ENCODE measurements at regions not wholly inside any gene's neighbourhood (a gene's known extent, or its start where the extent isn't known, plus 50 kb on each side); places are given as distances from the start of the nearest gene placed in this dataset.
A peak's percentile ranks its signal among the peaks of the same experiment; 100 is the strongest.
"Not testable (repeated sequence)": the region's sequence is repeated elsewhere in the genome, so short reads cannot be mapped to it uniquely, and the experiment has no call there.

GRCh38 chr3:98692787-98693473, 70.2 kb upstream of the ST3GAL6 start:
- no peak for ATAC-seq
- TF ChIP-seq TOX (CRISPR knock-in tag; IDR thresholded peaks at IDR 0.05; ENCODE audit: borderline replicate concordance) (no peak), ZNF70 (CRISPR knock-in tag; IDR thresholded peaks at IDR 0.05) (no peak), ZC3H10 (CRISPR knock-in tag; IDR thresholded peaks at IDR 0.05) (no peak), OSR1 (CRISPR knock-in tag; IDR thresholded peaks at IDR 0.05) (no peak)

GRCh38 chr3:98695796-98696195, 67.3 kb upstream of the ST3GAL6 start:
- TF ChIP-seq PPARA (CRISPR knock-in tag; IDR thresholded peaks at IDR 0.05; ENCODE audit: borderline replicate concordance) (no peak), ESRRG (CRISPR knock-in tag; IDR thresholded peaks at IDR 0.05) (no peak), ZNF565 (CRISPR knock-in tag; conservative IDR thresholded peaks at IDR 0.05; ENCODE audit: low read depth) (no peak), ZC3H10 (CRISPR knock-in tag; IDR thresholded peaks at IDR 0.05) (no peak), ZFP30 (CRISPR knock-in tag; IDR thresholded peaks at IDR 0.05) (no peak), ZNF70 (CRISPR knock-in tag; IDR thresholded peaks at IDR 0.05) (no peak), TSHZ2 (CRISPR knock-in tag; IDR thresholded peaks at IDR 0.05) (no peak), TOX (CRISPR knock-in tag; IDR thresholded peaks at IDR 0.05; ENCODE audit: borderline replicate concordance) (no peak), CSRNP3 (CRISPR knock-in tag; IDR thresholded peaks at IDR 0.05) (no peak), OSR1 (CRISPR knock-in tag; IDR thresholded peaks at IDR 0.05) (no peak), POU6F1 (CRISPR knock-in tag; IDR thresholded peaks at IDR 0.05; ENCODE audit: borderline replicate concordance, low read depth) (no peak), SNAI2 (CRISPR knock-in tag; IDR thresholded peaks at IDR 0.05) (no peak), TCF4 (CRISPR knock-in tag; IDR thresholded peaks at IDR 0.05; ENCODE audit: borderline replicate concordance) (no peak), CSDC2 (CRISPR knock-in tag; IDR thresholded peaks at IDR 0.05) (no peak), ISL1 (CRISPR knock-in tag; IDR thresholded peaks at IDR 0.05) (no peak), ARNTL (CRISPR knock-in tag; IDR thresholded peaks at IDR 0.05; ENCODE audit: borderline replicate concordance, low read depth) (no peak), ZNF8 (CRISPR knock-in tag; IDR thresholded peaks at IDR 0.05) (no peak), BACH2 (CRISPR knock-in tag; IDR thresholded peaks at IDR 0.05; ENCODE audit: borderline replicate concordance) (no peak)
- TF ChIP-seq, protein P1, sequence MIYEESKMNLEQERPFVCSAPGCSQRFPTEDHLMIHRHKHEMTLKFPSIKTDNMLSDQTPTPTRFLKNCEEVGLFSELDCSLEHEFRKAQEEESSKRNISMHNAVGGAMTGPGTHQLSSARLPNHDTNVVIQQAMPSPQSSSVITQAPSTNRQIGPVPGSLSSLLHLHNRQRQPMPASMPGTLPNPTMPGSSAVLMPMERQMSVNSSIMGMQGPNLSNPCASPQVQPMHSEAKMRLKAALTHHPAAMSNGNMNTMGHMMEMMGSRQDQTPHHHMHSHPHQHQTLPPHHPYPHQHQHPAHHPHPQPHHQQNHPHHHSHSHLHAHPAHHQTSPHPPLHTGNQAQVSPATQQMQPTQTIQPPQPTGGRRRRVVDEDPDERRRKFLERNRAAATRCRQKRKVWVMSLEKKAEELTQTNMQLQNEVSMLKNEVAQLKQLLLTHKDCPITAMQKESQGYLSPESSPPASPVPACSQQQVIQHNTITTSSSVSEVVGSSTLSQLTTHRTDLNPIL (CRISPR knock-in tag; IDR thresholded peaks at IDR 0.05; ENCODE audit: low read depth): no peak
- TF ChIP-seq, protein P2, sequence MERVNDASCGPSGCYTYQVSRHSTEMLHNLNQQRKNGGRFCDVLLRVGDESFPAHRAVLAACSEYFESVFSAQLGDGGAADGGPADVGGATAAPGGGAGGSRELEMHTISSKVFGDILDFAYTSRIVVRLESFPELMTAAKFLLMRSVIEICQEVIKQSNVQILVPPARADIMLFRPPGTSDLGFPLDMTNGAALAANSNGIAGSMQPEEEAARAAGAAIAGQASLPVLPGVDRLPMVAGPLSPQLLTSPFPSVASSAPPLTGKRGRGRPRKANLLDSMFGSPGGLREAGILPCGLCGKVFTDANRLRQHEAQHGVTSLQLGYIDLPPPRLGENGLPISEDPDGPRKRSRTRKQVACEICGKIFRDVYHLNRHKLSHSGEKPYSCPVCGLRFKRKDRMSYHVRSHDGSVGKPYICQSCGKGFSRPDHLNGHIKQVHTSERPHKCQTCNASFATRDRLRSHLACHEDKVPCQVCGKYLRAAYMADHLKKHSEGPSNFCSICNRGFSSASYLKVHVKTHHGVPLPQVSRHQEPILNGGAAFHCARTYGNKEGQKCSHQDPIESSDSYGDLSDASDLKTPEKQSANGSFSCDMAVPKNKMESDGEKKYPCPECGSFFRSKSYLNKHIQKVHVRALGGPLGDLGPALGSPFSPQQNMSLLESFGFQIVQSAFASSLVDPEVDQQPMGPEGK (CRISPR knock-in tag; IDR thresholded peaks at IDR 0.05; ENCODE audit: borderline replicate concordance): no peak
- ATAC-seq: peak; percentile 51

- not testable (repeated sequence) for ATAC-seq
Observed at GRCh38 chr3:98696296-98696695, 66.8 kb upstream of the ST3GAL6 start.

All from SK-N-SH treated with all-trans-retinoic acid at 6 μM for 48 hours (cell line).